Fibroblast of peridontal ligament (primary cell): ENCODE measurements at regions not wholly inside any gene's neighbourhood (a gene's known extent, or its start where the extent isn't known, plus 50 kb on each side); places are given as distances from the start of the nearest gene placed in this dataset.

Source experiments
- DNase-seq: peaks from one replicate; pipeline ENCODE4 v3.0.0-alpha.2; 2010; ENCODE audit errors: extremely low read depth

GRCh38 chr20:51096582-51097267 is 73.8 kb upstream of the KCNG1 start:
- DNase-seq: no peak

DNA sequence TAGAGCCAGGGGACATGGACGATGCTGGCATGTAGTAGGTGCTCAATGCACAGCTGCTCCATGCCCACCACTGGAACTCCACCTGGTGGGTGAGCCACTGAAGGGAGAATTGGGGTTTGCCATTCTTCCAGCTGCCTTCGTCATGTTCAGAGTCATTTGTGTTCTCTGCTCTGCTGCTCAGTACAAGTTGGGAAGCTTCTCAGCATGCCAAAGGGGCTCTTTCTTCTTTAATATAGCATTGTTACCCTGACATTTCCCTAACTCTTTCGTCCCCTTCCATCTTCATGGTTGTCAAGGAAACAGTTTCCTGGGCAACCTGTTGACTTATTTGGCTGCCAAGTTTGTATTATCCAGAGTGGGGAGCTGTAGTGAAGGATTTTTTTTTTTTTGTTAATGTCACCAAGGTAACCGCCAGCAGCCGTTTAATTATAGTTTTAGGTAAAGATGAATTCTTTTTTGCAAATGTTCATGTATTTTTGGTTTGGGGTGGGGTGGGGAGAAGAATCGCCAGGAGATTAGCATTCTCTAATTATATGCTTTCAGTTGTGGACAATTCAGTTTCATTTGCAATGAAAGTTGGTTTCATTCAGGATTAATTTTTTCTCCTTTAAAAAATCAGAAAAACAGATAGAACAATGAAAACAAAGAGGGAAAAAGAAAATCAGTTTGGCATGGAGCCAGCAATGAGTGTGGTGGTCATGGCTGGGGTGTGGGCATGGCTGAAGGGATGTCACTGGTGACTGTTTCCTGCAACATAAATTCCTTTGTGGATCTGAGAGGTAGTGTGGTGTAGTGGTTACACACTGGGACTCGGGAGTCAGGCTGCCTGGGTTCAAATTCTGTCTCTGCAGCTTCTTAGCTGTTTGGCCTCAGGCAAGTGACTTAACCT is 73.0 kb upstream of the KCNG1 start:
- no peak for DNase-seq

GRCh38 chr20:51094221-51094620 is 71.3 kb upstream of the KCNG1 start:
- DNase-seq: no peak

DNA sequence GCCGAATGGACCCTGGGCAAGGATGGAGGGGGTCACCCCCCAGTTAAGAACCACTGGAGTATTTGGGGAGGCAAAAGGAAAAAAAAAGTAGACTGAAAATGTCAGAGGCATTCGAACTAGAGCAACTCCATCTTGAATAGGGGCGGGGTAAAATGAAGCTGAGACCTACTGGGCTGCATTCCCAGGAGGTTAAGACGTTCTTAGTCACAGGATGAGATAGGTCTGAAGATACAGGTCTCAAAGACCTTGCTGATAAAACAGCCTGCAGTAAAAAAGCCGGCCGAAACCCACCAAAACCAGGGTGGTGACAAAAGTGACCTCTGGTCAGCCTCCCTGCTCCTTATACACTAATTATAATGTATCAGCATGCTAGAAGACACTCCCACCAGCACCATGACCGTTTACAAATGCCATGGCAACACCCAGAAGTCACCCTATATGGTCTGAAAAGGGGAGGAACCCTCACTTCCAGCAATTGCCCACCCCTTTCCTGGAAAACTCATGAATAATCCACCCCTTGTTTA is 70.4 kb upstream of the KCNG1 start:
- no peak for DNase-seq

- no peak for DNase-seq
These were observed 69.4 kb upstream of the KCNG1 start for GRCh38 chr20:51092338-51092737.

GRCh38 chr20:51091406-51092195 is 68.7 kb upstream of the KCNG1 start:
- DNase-seq: no peak

DNA sequence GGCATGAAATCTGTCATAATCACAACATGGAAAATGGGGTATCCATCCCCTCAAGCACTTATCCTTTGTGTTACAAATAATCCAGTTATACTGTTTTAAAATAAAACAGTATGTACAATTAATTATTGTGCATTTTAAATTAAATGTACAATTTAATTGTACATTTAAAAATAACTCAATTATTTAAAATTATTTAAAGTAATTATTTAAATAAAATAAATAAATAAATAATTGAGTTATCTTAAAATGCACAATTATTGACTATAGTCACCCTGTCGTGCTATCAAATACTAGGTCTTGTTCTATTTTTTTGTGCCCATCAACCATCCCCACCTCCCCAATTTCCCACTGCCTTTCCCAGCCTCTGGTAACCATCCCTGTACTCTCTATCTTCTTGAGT is 66.9 kb upstream of the KCNG1 start:
- no peak for DNase-seq

GRCh38 chr20:51089272-51089781 is 66.4 kb upstream of the KCNG1 start:
- DNase-seq: no peak

DNA sequence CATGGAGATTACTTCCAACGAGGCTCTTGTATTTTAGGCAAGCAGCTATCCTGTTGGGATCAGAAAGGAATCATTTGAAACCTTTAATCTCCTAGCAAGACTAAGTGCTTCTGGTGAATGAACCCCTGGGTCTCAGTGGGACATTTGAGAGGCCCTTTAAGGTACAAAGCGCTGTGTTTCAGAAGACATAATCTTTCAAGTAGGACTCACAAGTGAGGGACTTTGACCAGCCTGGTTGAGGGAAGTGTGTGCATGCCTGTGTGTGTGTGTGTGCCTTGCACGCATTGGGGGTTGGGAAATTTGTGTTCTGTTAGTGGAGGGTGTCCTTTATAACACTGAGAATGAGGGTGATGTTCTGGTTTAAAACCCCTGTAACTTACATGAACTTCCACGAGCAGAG is 64.4 kb upstream of the KCNG1 start:
- no peak for DNase-seq

DNA sequence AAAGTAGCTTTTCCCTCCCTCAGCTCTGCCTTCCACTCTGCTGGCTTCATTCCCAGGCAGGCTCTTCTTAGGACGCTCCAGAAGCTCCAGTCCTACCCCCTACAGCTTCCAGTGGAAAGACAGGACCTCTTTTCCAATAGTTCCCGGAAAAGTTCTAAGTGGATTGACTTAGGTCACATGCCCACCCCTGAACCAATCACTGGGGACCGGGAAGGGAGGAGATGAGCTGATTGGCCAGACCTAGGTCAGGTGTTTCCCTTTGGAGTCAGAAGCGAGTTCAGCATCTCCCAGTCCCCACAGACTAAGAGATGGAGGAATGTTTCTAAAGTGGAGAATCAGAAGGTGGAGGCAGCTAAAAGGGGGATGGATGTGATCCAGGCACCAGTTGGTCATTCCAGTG is 62.9 kb upstream of the KCNG1 start:
- no peak for DNase-seq

DNA sequence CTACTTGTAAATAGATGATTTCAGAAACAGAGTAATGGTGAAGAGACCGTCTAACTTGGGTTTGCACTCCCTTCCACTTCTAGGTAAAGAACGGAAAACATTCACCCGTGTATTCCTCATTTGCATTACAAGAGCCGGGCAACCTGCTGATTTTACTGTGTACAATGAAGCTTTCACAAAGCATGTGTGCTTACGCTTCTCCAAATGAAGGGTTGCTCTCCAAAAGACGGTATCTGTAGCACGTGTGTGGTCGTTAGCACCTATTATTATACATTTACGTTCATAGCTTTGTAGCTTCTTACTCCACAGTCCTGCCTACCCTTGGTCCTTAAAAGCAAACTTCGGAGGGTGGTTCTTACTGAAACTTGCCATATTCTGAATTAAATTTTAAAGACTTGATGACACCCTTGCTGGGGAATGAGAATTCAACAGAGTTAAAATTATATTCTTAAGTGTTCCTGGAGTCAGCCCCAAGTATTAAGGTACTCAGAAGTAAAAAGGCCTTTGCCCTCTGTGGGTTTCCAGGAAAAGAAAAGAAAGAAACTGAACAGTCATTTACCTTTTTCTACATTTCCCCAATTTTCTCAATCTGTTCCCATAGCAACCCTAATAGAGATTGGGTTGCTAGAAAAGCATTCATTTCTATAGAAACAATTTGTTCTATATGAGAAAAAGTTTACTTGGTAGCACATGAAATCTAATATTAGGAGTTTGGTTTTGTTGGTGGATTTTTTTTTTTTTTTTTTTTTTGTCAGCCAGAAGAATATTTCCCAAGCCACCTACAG is 61.9 kb upstream of the KCNG1 start:
- no peak for DNase-seq

- DNase-seq: no peak
These were observed 60.5 kb upstream of the KCNG1 start for GRCh38 chr20:51083447-51083846.

DNA sequence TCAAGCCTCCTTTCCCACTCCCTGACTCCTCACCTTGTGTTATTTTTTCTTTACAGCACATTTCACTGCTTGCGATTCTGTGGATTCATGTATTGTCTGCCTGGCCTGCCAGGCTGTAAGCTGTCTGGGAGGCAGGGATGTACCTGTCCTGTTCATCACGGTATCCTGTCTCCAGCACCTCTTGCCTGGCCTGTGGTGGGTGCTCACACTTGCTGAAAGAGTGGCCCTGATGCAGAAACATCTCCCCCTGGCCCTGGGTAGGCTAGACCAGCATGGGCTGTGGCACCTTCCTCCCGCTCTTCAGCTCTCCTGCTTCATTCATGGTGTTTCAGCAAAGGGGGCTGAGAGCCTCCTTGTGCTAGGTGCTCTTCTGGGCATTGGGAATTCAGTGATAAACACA is 60.1 kb upstream of the KCNG1 start:
- DNase-seq: no peak

- no peak for DNase-seq
These were observed 57.6 kb upstream of the KCNG1 start for GRCh38 chr20:51080516-51080915.

GRCh38 chr20:51079488-51079887 is 56.6 kb upstream of the KCNG1 start:
- DNase-seq: no peak

DNA sequence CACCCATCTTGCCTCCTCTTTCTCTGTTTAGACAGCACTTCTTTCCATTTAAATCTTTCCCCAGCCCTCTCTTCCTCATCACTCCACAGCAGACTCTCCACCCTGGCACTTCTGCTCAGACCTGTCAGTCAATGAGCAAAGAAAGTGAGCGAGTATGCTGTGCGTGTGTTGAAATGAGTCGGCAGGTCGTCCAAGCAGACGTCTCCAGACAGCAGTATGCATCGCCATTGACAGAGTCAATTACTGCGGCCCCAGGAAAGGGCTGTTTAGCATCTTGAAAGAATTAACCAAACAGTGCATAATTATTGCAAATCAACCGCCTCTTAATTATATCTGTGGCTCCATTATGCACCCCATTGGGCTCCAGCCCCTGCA is 54.8 kb upstream of the KCNG1 start:
- DNase-seq: no peak

- DNase-seq: no peak
These were observed 54.1 kb upstream of the KCNG1 start for GRCh38 chr20:51076786-51077685.

- DNase-seq: no peak
These were observed 51.2 kb upstream of the KCNG1 start for GRCh38 chr20:51074062-51074461.
